HCT116 (cell line): ENCODE measurements at regions not wholly inside any gene's neighbourhood (a gene's known extent, or its start where the extent isn't known, plus 50 kb on each side); places are given as distances from the start of the nearest gene placed in this dataset.

ENCODE experiments used
- ATAC-seq: fragments of 200-7000 bp; cut with Tn5 transposase; 2 replicates; pipeline ENCODE4 v1.9.1; 2020; ENCODE audit warnings: mild to moderate bottlenecking, moderate library complexity
- BruUV-seq: library from RNA; stranded (reverse); fragments of 400-500 nt; replicated peaks from 2 replicates; lab custom pipeline; 2021; lab: Mats Ljungman, UMichigan
- CTCF ChIA-PET: fragments of 300-600 bp; sonication (Branson Sonifier 250); formaldehyde crosslinking; loops from one replicate; lab custom pipeline; 2021; ENCODE audit warnings: antibody characterized with exemption; lab: Charles Lee
- POLR2A ChIA-PET: fragments of 300-600, 350-600 bp; sonication (Branson Sonifier 250); formaldehyde crosslinking; loops from one replicate; lab custom pipeline; 2021; ENCODE audit warnings: antibody characterized with exemption; lab: Charles Lee
- RAD21 ChIA-PET, 2 experiments: fragments of 300-600 bp; sonication (Branson Sonifier 250); formaldehyde crosslinking; loops; one replicate each; lab custom pipeline; 2023; ENCODE audit warnings: low total read pairs in 2 of 2; ENCODE audit not compliant: uncharacterized antibody in 2 of 2, unreplicated experiment in 2 of 2, low non-redundant PET in 1 of 2; lab: Charles Lee
- DNase-seq: peaks from one replicate; pipeline ENCODE4 v3.0.0-alpha.2; 2010; ENCODE audit warnings: low read depth, low spot score
- H2AFZ ChIP-seq: fragments of 200-600 bp; shearing (Covaris generic), sonication (generic); 2 replicates; pipeline ENCODE4 v1.6.1; 2017; ENCODE audit warnings: low read depth, mixed run types, mixed read lengths, antibody characterized with exemption, low read length; ENCODE audit not compliant: poor library complexity, severe bottlenecking
- H3K27ac ChIP-seq: 2 replicates; pipeline ENCODE4 v1.5.1; 2012; ENCODE audit warnings: low read depth, low read length
- H3K27me3 ChIP-seq: fragments of 200-600 bp; sonication (generic); 2 replicates; pipeline ENCODE4 v1.6.1; 2016; ENCODE audit warnings: mixed run types, low read length, mixed read lengths; ENCODE audit not compliant: insufficient read depth
- H3K36me3 ChIP-seq, 2 experiments: fragments of 200-500 bp in 1 of 2; fragments of 200-600 bp in 1 of 2; sonication (Bioruptor generic) in 1 of 2; sonication (generic) in 1 of 2; 2 replicates each; pipeline versions ENCODE4 v1.5.1 to v1.6.1; 2014 to 2016; ENCODE audit warnings: low read length in 2 of 2, inconsistent platforms in 1 of 2, mixed read lengths in 1 of 2, mixed run types in 1 of 2; ENCODE audit not compliant: insufficient read depth in 2 of 2, control insufficient read depth in 1 of 2
- H3K4me1 ChIP-seq, 2 experiments: fragments of 200-600 bp in 1 of 2; sonication (generic) in 1 of 2; 2 replicates each; pipeline versions ENCODE4 v1.5.1 to v1.6.1; 2012 to 2017; ENCODE audit warnings: low read length in 2 of 2, inconsistent platforms in 1 of 2, mild to moderate bottlenecking in 1 of 2, mixed read lengths in 1 of 2, mixed run types in 1 of 2, moderate library complexity in 1 of 2; ENCODE audit not compliant: insufficient read depth in 2 of 2, control insufficient read depth in 1 of 2
- H3K4me2 ChIP-seq: fragments of 200-600 bp; sonication (generic); 2 replicates; pipeline ENCODE4 v1.6.1; 2017; ENCODE audit warnings: mixed run types, low read length, mixed read lengths
- H3K4me3 ChIP-seq, 2 experiments: fragments of 200-600 bp in 1 of 2; sonication (generic) in 1 of 2; replicated peaks in 1 of 2; 2 replicates each; pipeline ENCODE4 v1.5.1; 2011 to 2016; ENCODE audit warnings: low read length in 2 of 2, control low read depth in 1 of 2, low read depth in 1 of 2, mild to moderate bottlenecking in 1 of 2, mixed read lengths in 1 of 2, mixed run types in 1 of 2
- H3K79me2 ChIP-seq: fragments of 200-600 bp; sonication (generic); 2 replicates; pipeline ENCODE4 v1.6.1; 2017; ENCODE audit warnings: mild to moderate bottlenecking, mixed run types, low read length, moderate library complexity, mixed read lengths; ENCODE audit not compliant: insufficient read depth
- H3K9ac ChIP-seq: fragments of 200-600 bp; sonication (generic); 2 replicates; pipeline ENCODE4 v1.6.1; 2016; ENCODE audit warnings: low read length, mixed read lengths
- H3K9me2 ChIP-seq: fragments of 200-600 bp; sonication (generic), shearing (Covaris generic); 2 replicates; pipeline ENCODE4 v1.6.1; 2017; ENCODE audit warnings: mixed run types, mild to moderate bottlenecking, moderate library complexity; ENCODE audit not compliant: insufficient read depth
- H3K9me3 ChIP-seq, 2 experiments: fragments of 200-500 bp in 1 of 2; fragments of 200-600 bp in 1 of 2; sonication (Bioruptor generic) in 1 of 2; sonication (generic) in 1 of 2; 2 replicates each; pipeline ENCODE4 v1.6.1; 2014 to 2017; ENCODE audit warnings: low read length in 2 of 2, mixed read lengths in 2 of 2, inconsistent platforms in 1 of 2, low read depth in 1 of 2, mild to moderate bottlenecking in 1 of 2, mixed run types in 1 of 2, moderate library complexity in 1 of 2; ENCODE audit not compliant: control insufficient read depth in 1 of 2, insufficient read depth in 1 of 2
- H4K20me1 ChIP-seq: fragments of 200-600 bp; sonication (generic), shearing (Covaris generic); 2 replicates; pipeline ENCODE4 v1.6.1; 2017; ENCODE audit warnings: mixed run types, mild to moderate bottlenecking, moderate library complexity; ENCODE audit not compliant: insufficient read depth
- RAD21 ChIP-seq: IDR thresholded peaks from 2 replicates; pipeline ENCODE4 v1.6.1; 2012; ENCODE audit warnings: low read depth, mild to moderate bottlenecking
- SIN3A ChIP-seq: IDR thresholded peaks from 2 replicates; pipeline ENCODE4 v1.6.1; 2012; ENCODE audit warnings: low read depth
- ZFX ChIP-seq: fragments of 450-650 bp; IDR thresholded peaks from 2 replicates; pipeline ENCODE4 v1.6.1; 2017
- intact Hi-C: fragments of 100-400 bp; cut with micrococcal nuclease; formaldehyde crosslinking; loops from 2 replicates; pipeline ENCODE4 v1.10.0; 2022
- TF ChIP-seq, protein P1 (sequence below): IDR thresholded peaks from 2 replicates; pipeline ENCODE4 v1.6.1; 2012; ENCODE audit warnings: low read depth
- TF ChIP-seq, protein P2 (sequence below): IDR thresholded peaks from 2 replicates; pipeline ENCODE4 v1.6.1; 2011; ENCODE audit warnings: mild to moderate bottlenecking, low read length, moderate library complexity; ENCODE audit not compliant: insufficient replicate concordance; ENCODE audit errors: extremely low read depth

DNA sequence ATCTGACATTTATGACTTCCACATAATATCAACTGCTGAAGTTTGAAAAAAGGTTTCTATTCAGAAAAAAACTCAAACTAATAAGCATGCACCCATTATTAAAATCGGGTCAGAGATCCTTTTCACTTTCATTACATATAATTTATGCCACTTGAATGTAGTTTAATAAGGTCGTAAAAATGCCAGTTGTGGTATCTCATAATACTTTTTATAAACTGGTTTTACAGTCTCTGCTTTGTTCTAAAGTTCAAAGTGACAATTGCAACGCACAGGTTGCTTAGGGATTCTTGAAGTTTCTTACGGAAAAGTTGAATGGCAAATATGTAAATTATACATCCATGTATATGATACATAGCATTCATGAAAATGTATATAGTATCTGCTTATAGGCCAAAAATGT lies 229.4 kb upstream of the CEP162 start:
- Histone ChIP-seq H3K27me3 (peaks cover 11% of the 10 kb centered on the region; the same call in 1 of the 2 replicates), H3K4me2 (no peak overlapping the region), H3K4me1 (no peaks in the 10 kb centered on the region), H2AFZ (no peak overlapping the region), H3K4me3 (no peak overlapping the region), H3K9ac (no peak overlapping the region), H3K9me3 (no peaks in the 10 kb centered on the region), H3K36me3 (no peaks in the 10 kb centered on the region), H3K79me2 (no peaks in the 10 kb centered on the region), H3K27ac (no peak overlapping the region), H3K9me2 (no peaks in the 10 kb centered on the region), H4K20me1 (no peaks in the 10 kb centered on the region)
- TF ChIP-seq RAD21, result no peak
- TF ChIP-seq, protein P1, sequence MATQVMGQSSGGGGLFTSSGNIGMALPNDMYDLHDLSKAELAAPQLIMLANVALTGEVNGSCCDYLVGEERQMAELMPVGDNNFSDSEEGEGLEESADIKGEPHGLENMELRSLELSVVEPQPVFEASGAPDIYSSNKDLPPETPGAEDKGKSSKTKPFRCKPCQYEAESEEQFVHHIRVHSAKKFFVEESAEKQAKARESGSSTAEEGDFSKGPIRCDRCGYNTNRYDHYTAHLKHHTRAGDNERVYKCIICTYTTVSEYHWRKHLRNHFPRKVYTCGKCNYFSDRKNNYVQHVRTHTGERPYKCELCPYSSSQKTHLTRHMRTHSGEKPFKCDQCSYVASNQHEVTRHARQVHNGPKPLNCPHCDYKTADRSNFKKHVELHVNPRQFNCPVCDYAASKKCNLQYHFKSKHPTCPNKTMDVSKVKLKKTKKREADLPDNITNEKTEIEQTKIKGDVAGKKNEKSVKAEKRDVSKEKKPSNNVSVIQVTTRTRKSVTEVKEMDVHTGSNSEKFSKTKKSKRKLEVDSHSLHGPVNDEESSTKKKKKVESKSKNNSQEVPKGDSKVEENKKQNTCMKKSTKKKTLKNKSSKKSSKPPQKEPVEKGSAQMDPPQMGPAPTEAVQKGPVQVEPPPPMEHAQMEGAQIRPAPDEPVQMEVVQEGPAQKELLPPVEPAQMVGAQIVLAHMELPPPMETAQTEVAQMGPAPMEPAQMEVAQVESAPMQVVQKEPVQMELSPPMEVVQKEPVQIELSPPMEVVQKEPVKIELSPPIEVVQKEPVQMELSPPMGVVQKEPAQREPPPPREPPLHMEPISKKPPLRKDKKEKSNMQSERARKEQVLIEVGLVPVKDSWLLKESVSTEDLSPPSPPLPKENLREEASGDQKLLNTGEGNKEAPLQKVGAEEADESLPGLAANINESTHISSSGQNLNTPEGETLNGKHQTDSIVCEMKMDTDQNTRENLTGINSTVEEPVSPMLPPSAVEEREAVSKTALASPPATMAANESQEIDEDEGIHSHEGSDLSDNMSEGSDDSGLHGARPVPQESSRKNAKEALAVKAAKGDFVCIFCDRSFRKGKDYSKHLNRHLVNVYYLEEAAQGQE, result no peak
- ATAC-seq, result no peak
- RAD21 ChIA-PET, result no interaction called here
- intact Hi-C loops, result no loop called here
- DNase-seq, result no peak
- BruUV-seq, result no TSS peak
- CTCF ChIA-PET, result no interaction called here
- POLR2A ChIA-PET, result interaction anchor here (1.3 kb wide), 1 partner anchor 44 kb away, joined by 3 read pairs; no protein-coding TSS in a partner anchor

DNA sequence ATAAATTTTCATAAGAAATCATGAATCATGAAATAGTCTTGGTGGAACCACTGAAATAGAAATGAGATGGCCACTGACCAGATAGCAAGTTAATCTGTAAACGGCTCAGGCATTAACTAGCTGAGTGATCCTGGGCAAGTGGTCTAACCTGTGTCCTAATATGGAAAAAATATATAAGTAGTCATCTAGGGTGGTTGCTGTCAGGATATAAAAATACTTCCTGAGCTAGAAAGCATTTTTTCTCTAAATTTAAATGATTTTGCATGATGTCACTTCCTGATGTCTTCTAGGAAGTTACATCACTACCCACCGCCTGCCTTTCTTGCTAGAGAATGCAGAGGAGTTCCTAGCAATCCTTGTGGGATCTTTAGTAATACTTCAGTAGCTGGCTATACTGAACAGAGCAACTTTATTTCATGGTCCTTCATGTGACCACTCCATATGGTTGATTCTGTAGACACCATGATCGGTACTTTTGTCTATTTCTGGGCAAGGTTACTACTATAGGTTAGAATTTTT lies 228.1 kb upstream of the CEP162 start:
- no peaks in the 10 kb centered on the region for H3K9me2 ChIP-seq
- no peaks in the 10 kb centered on the region for H4K20me1 ChIP-seq
- H3K27me3 ChIP-seq, result peaks cover 11% of the 10 kb centered on the region; the same call in 1 of the 2 replicates
- ChIA-PET RAD21 (no interaction called here), CTCF (no interaction called here), POLR2A (no interaction called here)
- no peaks in the 10 kb centered on the region for H3K36me3 ChIP-seq
- no peak overlapping the region for H3K27ac ChIP-seq
- H3K9ac ChIP-seq, result no peak overlapping the region
- H3K4me3 ChIP-seq, result no peak overlapping the region
- DNase-seq (no peak), ATAC-seq (no peak)
- intact Hi-C loops, result no loop called here
- no peaks in the 10 kb centered on the region for H3K9me3 ChIP-seq
- no peak overlapping the region for H3K4me2 ChIP-seq
- no peaks in the 10 kb centered on the region for H3K4me1 ChIP-seq
- no peak overlapping the region for H2AFZ ChIP-seq
- H3K79me2 ChIP-seq, result no peaks in the 10 kb centered on the region
- TF ChIP-seq, protein P2, sequence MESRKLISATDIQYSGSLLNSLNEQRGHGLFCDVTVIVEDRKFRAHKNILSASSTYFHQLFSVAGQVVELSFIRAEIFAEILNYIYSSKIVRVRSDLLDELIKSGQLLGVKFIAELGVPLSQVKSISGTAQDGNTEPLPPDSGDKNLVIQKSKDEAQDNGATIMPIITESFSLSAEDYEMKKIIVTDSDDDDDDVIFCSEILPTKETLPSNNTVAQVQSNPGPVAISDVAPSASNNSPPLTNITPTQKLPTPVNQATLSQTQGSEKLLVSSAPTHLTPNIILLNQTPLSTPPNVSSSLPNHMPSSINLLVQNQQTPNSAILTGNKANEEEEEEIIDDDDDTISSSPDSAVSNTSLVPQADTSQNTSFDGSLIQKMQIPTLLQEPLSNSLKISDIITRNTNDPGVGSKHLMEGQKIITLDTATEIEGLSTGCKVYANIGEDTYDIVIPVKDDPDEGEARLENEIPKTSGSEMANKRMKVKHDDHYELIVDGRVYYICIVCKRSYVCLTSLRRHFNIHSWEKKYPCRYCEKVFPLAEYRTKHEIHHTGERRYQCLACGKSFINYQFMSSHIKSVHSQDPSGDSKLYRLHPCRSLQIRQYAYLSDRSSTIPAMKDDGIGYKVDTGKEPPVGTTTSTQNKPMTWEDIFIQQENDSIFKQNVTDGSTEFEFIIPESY, result no peak
- TF ChIP-seq SIN3A (no peak), ZFX (no peak)
- BruUV-seq, result no TSS peak
